Activated naive CD8-positive, alpha-beta T cell treated with anti-CD3 and anti-CD28 coated beads, Interleukin-2, amount 50 U/mL, for 24 hours (primary cell): ENCODE measurements at regions not wholly inside any gene's neighbourhood (a gene's known extent, or its start where the extent isn't known, plus 50 kb on each side); places are given as distances from the start of the nearest gene placed in this dataset.
A peak's percentile ranks its signal among the peaks of the same experiment; 100 is the strongest.
"Not testable (repeated sequence)": the region's sequence is repeated elsewhere in the genome, so short reads cannot be mapped to it uniquely, and the experiment has no call there.

Experiments
- ATAC-seq: fragments of 150-1000 bp; cut with Tn5 transposase; one replicate; pipeline ENCODE4 v1.10.0; 2021
- DNase-seq: peaks from one replicate; pipeline ENCODE4 v3.0.0; 2021
- H3K27ac Mint-ChIP-seq: one replicate; pipeline ENCODE4 v1.8.0; 2021; ENCODE audit warnings: mild to moderate bottlenecking, mixed read lengths
- H3K27me3 Mint-ChIP-seq: one replicate; pipeline ENCODE4 v1.8.0; 2021; ENCODE audit warnings: mixed read lengths
- H3K36me3 Mint-ChIP-seq: one replicate; pipeline ENCODE4 v1.8.0; 2021; ENCODE audit warnings: low read depth, mixed read lengths
- H3K4me1 Mint-ChIP-seq: one replicate; pipeline ENCODE4 v1.8.0; 2021; ENCODE audit warnings: mixed read lengths
- H3K4me3 Mint-ChIP-seq: one replicate; pipeline ENCODE4 v1.8.0; 2021; ENCODE audit warnings: mild to moderate bottlenecking, moderate library complexity, mixed read lengths
- H3K9me3 Mint-ChIP-seq: one replicate; pipeline ENCODE4 v1.8.0; 2021; ENCODE audit warnings: mixed read lengths

GRCh38 chr10:4174197-4174596, 389.2 kb upstream of the KLF6 start:
- peaks cover 6% of the 10 kb centered on the region for H3K4me1 Mint-ChIP-seq
- H3K9me3 Mint-ChIP-seq, result peaks cover 7% of the 10 kb centered on the region
- H3K27ac Mint-ChIP-seq, result no peak overlapping the region
- no peaks in the 10 kb centered on the region for H3K36me3 Mint-ChIP-seq
- ATAC-seq (no peak), DNase-seq (no peak)
- H3K27me3 Mint-ChIP-seq, result peaks cover 1% of the 10 kb centered on the region
- no peak overlapping the region for H3K4me3 Mint-ChIP-seq

GRCh38 chr10:4170633-4171314, 385.8 kb upstream of the KLF6 start:
- peaks cover 2% of the 10 kb centered on the region for H3K27me3 Mint-ChIP-seq
- DNase-seq (no peak), ATAC-seq (no peak)
- no peaks in the 10 kb centered on the region for H3K36me3 Mint-ChIP-seq
- no peak overlapping the region for H3K4me3 Mint-ChIP-seq
- peaks cover 4% of the 10 kb centered on the region for H3K4me1 Mint-ChIP-seq
- H3K27ac Mint-ChIP-seq, result no peak overlapping the region
- H3K9me3 Mint-ChIP-seq, result peaks cover 7% of the 10 kb centered on the region

DNA sequence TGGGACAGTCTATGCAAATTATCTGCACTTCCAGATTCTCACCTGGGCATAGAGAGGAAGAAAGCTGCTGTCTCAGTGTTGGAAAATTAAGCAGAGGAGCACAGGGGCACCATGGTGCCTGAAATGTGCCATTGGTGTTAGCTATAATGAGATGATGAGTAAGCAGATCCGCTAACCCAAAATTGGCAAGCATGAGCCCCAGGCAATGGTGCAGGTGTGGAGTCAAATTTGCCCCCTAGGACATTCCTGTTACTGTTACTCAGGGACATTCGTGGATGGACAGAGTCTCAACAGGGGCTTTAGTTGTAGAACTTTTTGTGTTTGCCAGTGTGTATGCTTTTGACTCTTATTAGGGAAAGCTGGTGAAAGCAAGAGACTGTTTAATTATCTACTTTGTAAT, 385.2 kb upstream of the KLF6 start:
- Mint-ChIP-seq H3K36me3 (no peaks in the 10 kb centered on the region), H3K27me3 (peaks cover 2% of the 10 kb centered on the region), H3K4me1 (no peaks in the 10 kb centered on the region), H3K4me3 (no peak overlapping the region), H3K9me3 (peaks cover 7% of the 10 kb centered on the region), H3K27ac (no peak overlapping the region)
- DNase-seq (no peak), ATAC-seq (no peak)

DNA sequence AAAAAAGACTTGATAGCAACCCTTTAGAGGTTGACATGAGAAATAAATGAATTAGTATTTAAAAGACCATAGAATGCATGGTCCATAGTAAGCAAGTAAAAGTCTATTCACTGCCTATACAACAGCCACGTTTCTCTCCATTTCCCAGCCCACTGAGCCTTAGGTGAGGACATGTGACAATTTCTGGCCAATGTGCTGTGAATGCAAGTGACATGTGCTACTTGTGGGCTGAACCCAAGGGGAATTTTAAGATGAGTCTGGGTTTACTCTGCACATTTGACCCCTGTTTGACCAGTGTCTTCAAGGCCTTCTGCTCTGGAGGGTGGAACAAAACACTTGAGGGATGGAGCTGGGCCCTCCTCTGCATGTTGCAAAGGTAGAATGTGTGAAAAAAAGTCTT, 384.4 kb upstream of the KLF6 start:
- Mint-ChIP-seq H3K4me1 (no peaks in the 10 kb centered on the region), H3K27ac (no peak overlapping the region), H3K9me3 (peaks cover 7% of the 10 kb centered on the region), H3K4me3 (no peak overlapping the region), H3K27me3 (peaks cover 2% of the 10 kb centered on the region), H3K36me3 (no peaks in the 10 kb centered on the region)
- ATAC-seq, result no peak
- no peak for DNase-seq

DNA sequence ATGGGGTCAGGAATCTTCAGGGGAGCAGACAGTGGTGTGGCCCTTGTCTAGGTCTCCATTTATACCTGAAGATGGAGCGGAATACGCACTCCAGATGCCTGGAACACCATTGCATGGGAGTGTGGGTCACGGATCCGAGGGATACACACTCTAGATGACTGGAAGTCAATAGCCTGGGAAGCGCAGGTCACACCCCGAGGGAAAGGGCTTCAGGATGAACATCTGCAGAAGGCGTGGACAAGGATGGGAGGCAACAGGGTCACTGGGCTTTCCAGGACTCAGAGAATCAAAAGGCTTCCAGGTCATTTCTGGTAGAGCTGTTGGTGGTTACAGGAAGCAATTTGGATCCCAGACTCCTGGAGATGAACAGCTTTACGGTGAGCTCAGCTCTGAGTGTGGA, 382.2 kb upstream of the KLF6 start:
- peaks cover 4% of the 10 kb centered on the region for H3K4me1 Mint-ChIP-seq

DNA sequence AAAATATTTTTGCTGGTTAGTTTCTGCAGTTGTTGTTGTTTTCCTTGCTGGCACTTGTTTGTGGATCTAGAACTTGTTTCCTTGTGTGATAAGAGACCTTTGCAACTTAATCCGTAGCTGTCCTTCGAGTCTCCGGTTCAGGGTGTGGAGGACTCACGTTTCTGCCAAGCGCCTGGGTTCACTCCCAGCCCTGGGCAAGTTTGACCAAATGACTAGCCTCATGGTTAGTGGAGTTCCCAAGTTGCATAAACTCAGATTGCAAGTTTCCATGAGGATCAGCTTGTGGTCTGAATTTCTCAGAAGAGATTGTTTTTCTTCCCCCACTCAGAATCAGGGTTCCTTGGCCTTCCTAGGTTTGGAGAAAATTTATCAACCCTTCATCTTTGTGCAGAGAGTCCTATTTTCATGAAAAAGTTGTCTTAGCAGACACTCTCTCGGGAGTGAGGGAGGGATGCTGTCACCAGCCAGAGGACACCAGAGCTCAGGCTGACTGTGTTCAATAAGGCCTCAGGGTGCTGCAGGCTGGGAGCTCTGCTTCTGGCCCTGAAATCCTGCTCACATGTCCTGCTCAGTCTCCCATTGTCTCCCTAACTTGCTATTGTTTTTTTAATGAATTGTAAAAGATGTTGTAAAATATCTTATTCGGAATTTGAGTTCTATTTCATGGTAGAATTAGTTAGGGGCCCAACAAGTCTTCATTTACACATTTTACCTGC, 377.7 kb upstream of the KLF6 start:
- peaks cover 7% of the 10 kb centered on the region for H3K4me1 Mint-ChIP-seq
- no peak overlapping the region for H3K27ac Mint-ChIP-seq
- ATAC-seq (no peak), DNase-seq (no peak)
- no peaks in the 10 kb centered on the region for H3K27me3 Mint-ChIP-seq
- no peak overlapping the region for H3K4me3 Mint-ChIP-seq
- no peaks in the 10 kb centered on the region for H3K36me3 Mint-ChIP-seq
- no peaks in the 10 kb centered on the region for H3K9me3 Mint-ChIP-seq

More for the DNA sequence above, 382.2 kb upstream of the KLF6 start:
- H3K36me3 Mint-ChIP-seq, result no peaks in the 10 kb centered on the region
- H3K27me3 Mint-ChIP-seq, result peaks cover 2% of the 10 kb centered on the region
- no peak overlapping the region for H3K4me3 Mint-ChIP-seq
- DNase-seq, result no peak
- no peak for ATAC-seq
- H3K27ac Mint-ChIP-seq, result no peak overlapping the region
- no peaks in the 10 kb centered on the region for H3K9me3 Mint-ChIP-seq

- Mint-ChIP-seq H3K4me1 (peaks cover 13% of the 10 kb centered on the region), H3K27me3 (no peaks in the 10 kb centered on the region), H3K27ac (no peak overlapping the region), H3K4me3 (no peak overlapping the region), H3K9me3 (no peaks in the 10 kb centered on the region), H3K36me3 (no peaks in the 10 kb centered on the region)
- no peak for DNase-seq
- no peak for ATAC-seq
Measured at GRCh38 chr10:4159173-4159572, 374.2 kb upstream of the KLF6 start.

DNA sequence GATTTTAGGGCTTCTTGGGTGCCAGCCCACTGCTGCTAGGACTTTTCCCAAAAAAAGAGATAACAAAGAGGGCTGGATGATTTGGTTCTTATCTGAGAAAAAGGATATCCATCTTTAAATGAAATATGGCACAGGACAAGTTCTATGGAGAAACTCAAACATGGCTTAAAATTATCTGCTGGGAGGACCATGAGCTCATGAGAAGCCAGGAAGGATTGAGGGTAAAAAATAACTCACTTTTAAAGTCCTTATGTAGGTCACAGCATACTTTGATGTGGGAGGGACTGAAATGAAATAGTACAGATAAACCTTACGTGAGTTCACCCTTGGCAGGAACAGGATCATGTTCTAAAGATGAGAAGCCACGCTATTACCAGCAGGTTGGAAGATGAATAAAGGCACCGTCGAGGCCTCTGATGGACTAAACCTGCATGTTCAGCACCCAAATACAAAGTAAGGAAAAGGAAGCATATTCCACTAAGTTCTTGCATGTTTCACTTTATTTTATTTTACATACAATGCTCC, 369.2 kb upstream of the KLF6 start:
- H3K4me1 Mint-ChIP-seq, result peaks cover 11% of the 10 kb centered on the region
- H3K27ac Mint-ChIP-seq, result no peak overlapping the region
- H3K36me3 Mint-ChIP-seq, result no peaks in the 10 kb centered on the region
- no peak for ATAC-seq
- DNase-seq, result no peak
- no peaks in the 10 kb centered on the region for H3K9me3 Mint-ChIP-seq
- H3K27me3 Mint-ChIP-seq, result no peaks in the 10 kb centered on the region
- H3K4me3 Mint-ChIP-seq, result no peak overlapping the region

GRCh38 chr10:4151466-4151865, 366.5 kb upstream of the KLF6 start:
- DNase-seq, result no peak
- Mint-ChIP-seq H3K27ac (peak overlapping the region; percentile 35), H3K27me3 (no peaks in the 10 kb centered on the region), H3K36me3 (no peaks in the 10 kb centered on the region), H3K9me3 (no peaks in the 10 kb centered on the region), H3K4me1 (peaks cover 11% of the 10 kb centered on the region), H3K4me3 (no peak overlapping the region)
- no peak for ATAC-seq

- Mint-ChIP-seq H3K27ac (no peak overlapping the region), H3K36me3 (no peaks in the 10 kb centered on the region), H3K4me1 (peaks cover 11% of the 10 kb centered on the region), H3K27me3 (no peaks in the 10 kb centered on the region), H3K4me3 (no peak overlapping the region), H3K9me3 (no peaks in the 10 kb centered on the region)
- DNase-seq (no peak), ATAC-seq (no peak)
Measured at GRCh38 chr10:4150676-4151075, 365.7 kb upstream of the KLF6 start.

GRCh38 chr10:4149460-4149859, 364.5 kb upstream of the KLF6 start:
- ATAC-seq, result not testable (repeated sequence)

DNA sequence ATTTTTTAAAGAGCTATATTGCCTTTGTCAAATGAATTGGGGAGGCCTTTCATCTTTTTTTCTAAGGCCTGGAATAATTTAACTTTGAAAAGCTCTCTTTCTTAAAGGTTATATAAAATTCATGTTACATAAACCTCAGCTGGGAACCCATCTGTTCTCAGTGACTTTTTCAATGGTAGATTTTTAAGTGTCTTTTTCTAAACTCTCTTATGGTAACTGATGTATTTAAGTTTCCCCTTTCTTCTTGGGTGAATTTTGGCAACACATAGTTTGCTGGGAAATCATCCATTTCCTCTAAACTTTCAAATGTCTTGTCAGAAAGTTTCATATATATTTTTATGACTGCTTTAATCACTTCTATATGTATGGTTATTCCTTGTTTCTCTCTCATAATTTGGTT, 362.2 kb upstream of the KLF6 start:
- Mint-ChIP-seq H3K27me3 (no peaks in the 10 kb centered on the region), H3K9me3 (peaks cover 6% of the 10 kb centered on the region), H3K4me3 (no peak overlapping the region), H3K36me3 (no peaks in the 10 kb centered on the region), H3K4me1 (no peaks in the 10 kb centered on the region), H3K27ac (no peak overlapping the region)
- no peak for DNase-seq
- no peak for ATAC-seq

More at GRCh38 chr10:4149460-4149859, 364.5 kb upstream of the KLF6 start:
- H3K4me1 Mint-ChIP-seq, H3K4me3 Mint-ChIP-seq, H3K27me3 Mint-ChIP-seq, DNase-seq, H3K36me3 Mint-ChIP-seq, H3K27ac Mint-ChIP-seq, H3K9me3 Mint-ChIP-seq: not testable (repeated sequence)

DNA sequence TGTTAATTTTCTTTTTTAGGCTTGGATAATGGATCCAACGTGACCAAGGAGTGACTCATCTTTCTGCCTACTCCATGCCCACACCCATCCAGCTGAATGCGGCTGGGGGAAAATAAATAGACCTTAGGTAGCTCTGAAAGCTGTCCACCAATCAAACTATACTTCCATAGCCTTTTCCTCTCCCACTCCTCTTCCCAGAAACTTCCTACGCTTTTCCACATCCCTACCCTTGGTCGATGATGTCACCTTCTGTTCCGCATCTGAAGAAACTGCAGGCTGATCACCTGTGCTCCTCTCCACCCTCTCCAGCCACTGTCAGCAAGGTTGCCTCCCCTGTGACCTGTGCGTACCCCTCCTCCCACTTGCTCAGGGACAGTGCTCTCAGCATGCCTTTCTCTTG, 359.8 kb upstream of the KLF6 start:
- no peak overlapping the region for H3K4me3 Mint-ChIP-seq
- H3K27me3 Mint-ChIP-seq, result no peaks in the 10 kb centered on the region
- no peak for ATAC-seq
- H3K4me1 Mint-ChIP-seq, result no peaks in the 10 kb centered on the region
- H3K9me3 Mint-ChIP-seq, result peaks cover 25% of the 10 kb centered on the region
- H3K27ac Mint-ChIP-seq, result no peak overlapping the region
- DNase-seq, result no peak
- H3K36me3 Mint-ChIP-seq, result peaks cover 3% of the 10 kb centered on the region

GRCh38 chr10:4141471-4141870, 356.5 kb upstream of the KLF6 start:
- Mint-ChIP-seq H3K27ac (no peak overlapping the region), H3K9me3 (peaks cover 38% of the 10 kb centered on the region), H3K36me3 (peaks cover 6% of the 10 kb centered on the region), H3K4me1 (peaks cover 8% of the 10 kb centered on the region), H3K27me3 (no peaks in the 10 kb centered on the region), H3K4me3 (no peak overlapping the region)
- no peak for ATAC-seq
- no peak for DNase-seq

DNA sequence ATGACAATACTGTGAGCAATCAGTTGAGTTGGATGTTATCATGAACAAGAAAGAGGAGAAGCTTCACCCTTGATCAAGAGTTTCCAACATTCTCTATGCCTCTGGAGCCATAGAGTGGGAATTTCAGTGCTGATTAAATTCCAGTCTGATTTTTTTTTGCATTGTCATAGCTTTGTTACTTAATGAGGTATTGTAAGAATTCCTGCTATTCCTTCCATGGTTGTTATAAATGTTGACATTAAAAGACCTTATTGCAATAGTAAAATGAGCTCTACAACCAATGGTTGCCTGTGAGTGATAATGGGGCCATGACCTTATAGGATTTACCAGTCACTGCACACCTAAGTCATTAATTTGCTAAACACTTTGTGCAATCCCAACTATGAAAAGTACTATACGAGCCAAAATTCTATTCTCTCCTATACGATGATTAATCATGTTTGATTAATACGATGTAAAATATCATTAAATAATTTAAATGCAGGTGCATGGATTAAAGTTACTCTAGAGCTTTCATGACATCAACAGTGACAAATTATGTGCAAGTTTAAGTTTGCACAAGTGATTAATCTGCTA, 353.2 kb upstream of the KLF6 start:
- Mint-ChIP-seq H3K36me3 (peaks cover 6% of the 10 kb centered on the region), H3K27ac (no peak overlapping the region), H3K27me3 (no peaks in the 10 kb centered on the region), H3K4me1 (peaks cover 30% of the 10 kb centered on the region), H3K4me3 (no peak overlapping the region), H3K9me3 (peaks cover 38% of the 10 kb centered on the region)
- DNase-seq, result no peak
- ATAC-seq, result no peak
